A549 (cell line): ENCODE measurements at regions not wholly inside any gene's neighbourhood (a gene's known extent, or its start where the extent isn't known, plus 50 kb on each side); places are given as distances from the start of the nearest gene placed in this dataset.

Source experiments
- ATAC-seq, 2 experiments: fragments of 200-7000 bp in 1 of 2; fragments of >200 bp in 1 of 2; cut with Nextera tagmentation in 1 of 2; cut with Tn5 transposase in 1 of 2; 3 replicates each; pipeline versions ENCODE4 v1.8.0 to v1.9.1; 2018 to 2020; ENCODE audit warnings: mild to moderate bottlenecking in 1 of 2, moderate library complexity in 1 of 2
- CTCF ChIA-PET: fragments of 300-600 bp; sonication (Branson Sonifier 250); formaldehyde crosslinking; extraction: SDS; loops from one replicate; lab custom pipeline; 2021; ENCODE audit warnings: antibody characterized with exemption, inconsistent platforms; lab: Yijun Ruan, JAX
- POLR2A ChIA-PET: fragments of 350-600 bp; formaldehyde crosslinking; extraction: SDS; loops from one replicate; lab custom pipeline; 2021; ENCODE audit warnings: antibody characterized with exemption, inconsistent platforms; lab: Yijun Ruan, JAX
- DNase-seq, 2 experiments: peaks; one replicate each; pipeline versions ENCODE4 v3.0.0 to v3.0.0-alpha.2; 2011 to 2016; ENCODE audit warnings: low read depth in 1 of 2, low spot score in 1 of 2
- FAIRE-seq: peaks from 2 replicates; lab custom pipeline; 2011; peaks lifted over from hg19 to GRCh38; lab: Jason Lieb, UNC
- H3K27ac ChIP-seq, 2 experiments: fragments of >200 bp; sonication (Bioruptor Twin); formaldehyde crosslinking; 3 replicates each; pipeline ENCODE4 v1.5.1; 2016 to 2017
- H3K4me1 ChIP-seq: fragments of >200 bp; sonication (Bioruptor Twin); formaldehyde crosslinking; 3 replicates; pipeline ENCODE4 v1.6.1; 2016
- H3K4me2 ChIP-seq: fragments of >200 bp; sonication (Bioruptor Twin); formaldehyde crosslinking; 3 replicates; pipeline ENCODE4 v1.6.1; 2016
- H3K4me3 ChIP-seq: fragments of >200 bp; sonication (Bioruptor Twin); formaldehyde crosslinking; 3 replicates; pipeline ENCODE4 v1.5.1; 2016
- H3K9me3 ChIP-seq: fragments of >200 bp; sonication (Bioruptor Twin); formaldehyde crosslinking; 3 replicates; pipeline ENCODE4 v1.6.1; 2016
- CBX8 ChIP-seq: fragments of 200-600 bp; sonication (generic); IDR thresholded peaks from 2 replicates; pipeline ENCODE4 v1.6.1; 2016
- CHD2 ChIP-seq: fragments of 150-350 bp; IDR thresholded peaks from 2 replicates; pipeline ENCODE4 v1.6.1; 2014; ENCODE audit warnings: low read length; ENCODE audit not compliant: partially characterized antibody
- CHD4 ChIP-seq: fragments of 200-600 bp; sonication (generic); IDR thresholded peaks from 2 replicates; pipeline ENCODE4 v1.6.1; 2016; ENCODE audit warnings: antibody characterized with exemption, mild to moderate bottlenecking, borderline replicate concordance
- EHF ChIP-seq: fragments of 250-450 bp; sonication (Bioruptor Pico); IDR thresholded peaks from 2 replicates; pipeline ENCODE4 v1.5.0; 2020; ENCODE audit warnings: mild to moderate bottlenecking
- EP300 ChIP-seq, 2 experiments: fragments of >200 bp; sonication (Bioruptor Twin); formaldehyde crosslinking; IDR thresholded peaks; 2 replicates in 1 of 2; 3 replicates in 1 of 2; pipeline ENCODE4 v1.6.1; 2016 to 2017
- ESRRA ChIP-seq: fragments of 150-350 bp; IDR thresholded peaks from 2 replicates; pipeline ENCODE4 v1.6.1; 2014; ENCODE audit warnings: mild to moderate bottlenecking, low read length, borderline replicate concordance
- FOSB ChIP-seq: fragments of 250-450 bp; sonication (Bioruptor Pico); IDR thresholded peaks from 2 replicates; pipeline ENCODE4 v1.5.0; 2020; ENCODE audit warnings: mild to moderate bottlenecking, moderate library complexity
- GATA3 ChIP-seq: IDR thresholded peaks from 2 replicates; pipeline ENCODE4 v1.6.1; 2012; ENCODE audit warnings: borderline replicate concordance
- HEYL ChIP-seq: fragments of 250-450 bp; sonication (Bioruptor Pico); IDR thresholded peaks from 2 replicates; pipeline ENCODE4 v1.8.0; 2021; ENCODE audit warnings: mild to moderate bottlenecking, moderate library complexity
- HOXA7 ChIP-seq: fragments of 250-450 bp; sonication (Bioruptor Pico); IDR thresholded peaks from 2 replicates; pipeline ENCODE4 v1.5.0; 2020; ENCODE audit warnings: mild to moderate bottlenecking, moderate library complexity
- HOXB5 ChIP-seq: fragments of 250-450 bp; sonication (Bioruptor Pico); IDR thresholded peaks from 2 replicates; pipeline ENCODE4 v1.5.0; 2020; ENCODE audit warnings: mild to moderate bottlenecking, moderate library complexity
- MAFK ChIP-seq: fragments of 450-650 bp; IDR thresholded peaks from 2 replicates; pipeline ENCODE4 v1.6.1; 2014; ENCODE audit not compliant: partially characterized antibody
- MAZ ChIP-seq: fragments of 150-350 bp; IDR thresholded peaks from 2 replicates; pipeline ENCODE4 v1.6.1; 2014; ENCODE audit warnings: antibody characterized with exemption, low read depth, low read length, borderline replicate concordance
- MYC ChIP-seq: IDR thresholded peaks from 2 replicates; pipeline ENCODE4 v1.6.1; 2012; ENCODE audit warnings: mild to moderate bottlenecking, inconsistent platforms, low read length, improper control_type of control experiment, borderline replicate concordance
- NFE2L2 ChIP-seq: fragments of 150-350 bp; conservative IDR thresholded peaks from 2 replicates; pipeline ENCODE4 v1.6.1; 2014; ENCODE audit warnings: low read length
- NPAS2 ChIP-seq: fragments of 250-450 bp; sonication (Bioruptor Pico); IDR thresholded peaks from 2 replicates; pipeline ENCODE4 v1.8.0; 2022; ENCODE audit warnings: mild to moderate bottlenecking, moderate library complexity, borderline replicate concordance
- NR3C1 ChIP-seq: fragments of >200 bp; sonication (Bioruptor Twin); formaldehyde crosslinking; IDR thresholded peaks from 3 replicates; pipeline ENCODE4 v1.6.1; 2017
- PBX3 ChIP-seq: IDR thresholded peaks from 2 replicates; pipeline ENCODE4 v1.6.1; 2012
- PHF8 ChIP-seq: fragments of 200-600 bp; sonication (generic); IDR thresholded peaks from 2 replicates; pipeline ENCODE4 v1.6.1; 2016; ENCODE audit warnings: low read depth, mild to moderate bottlenecking, antibody characterized with exemption, moderate library complexity, borderline replicate concordance
- POLR2A ChIP-seq: IDR thresholded peaks from 2 replicates; pipeline ENCODE4 v1.6.1; 2012; ENCODE audit warnings: mild to moderate bottlenecking, low read length
- POLR2AphosphoS2 ChIP-seq: conservative IDR thresholded peaks from 2 replicates; pipeline ENCODE4 v1.6.1; 2012; ENCODE audit warnings: low read length, improper control_type of control experiment, inconsistent platforms
- RAD21 ChIP-seq, 2 experiments: fragments of >200 bp in 1 of 2; sonication (Bioruptor Twin) in 1 of 2; formaldehyde crosslinking in 1 of 2; IDR thresholded peaks in 1 of 2; conservative IDR thresholded peaks in 1 of 2; 2 replicates in 1 of 2; 3 replicates in 1 of 2; pipeline ENCODE4 v1.6.1; 2012 to 2018; ENCODE audit warnings: inconsistent platforms in 1 of 2
- RARB ChIP-seq: fragments of 250-450 bp; sonication (Bioruptor Pico); IDR thresholded peaks from 2 replicates; pipeline ENCODE4 v1.8.0; 2021; ENCODE audit warnings: mild to moderate bottlenecking, moderate library complexity
- RFX5 ChIP-seq: fragments of 450-650 bp; IDR thresholded peaks from 2 replicates; pipeline ENCODE4 v1.7.1; 2014; ENCODE audit warnings: antibody characterized with exemption, mild to moderate bottlenecking, moderate library complexity
- RNF2 ChIP-seq: fragments of 200-600 bp; sonication (generic); IDR thresholded peaks from 2 replicates; pipeline ENCODE4 v1.6.1; 2016; ENCODE audit warnings: low read depth, mild to moderate bottlenecking, antibody characterized with exemption, moderate library complexity, borderline replicate concordance
- TFCP2L1 ChIP-seq: fragments of 250-450 bp; sonication (Bioruptor Pico); IDR thresholded peaks from 2 replicates; pipeline ENCODE4 v1.5.0; 2021; ENCODE audit warnings: mild to moderate bottlenecking
- TP53 ChIP-seq: fragments of 250-450 bp; sonication (Bioruptor Pico); IDR thresholded peaks from 2 replicates; pipeline ENCODE4 v1.5.0; 2021; ENCODE audit warnings: mild to moderate bottlenecking, moderate library complexity
- ZC3H11A ChIP-seq: fragments of 450-650 bp; IDR thresholded peaks from 2 replicates; pipeline ENCODE4 v1.6.1; 2014; ENCODE audit warnings: antibody characterized with exemption, mild to moderate bottlenecking
- ZFP36 ChIP-seq: fragments of 450-650 bp; IDR thresholded peaks from 2 replicates; pipeline ENCODE4 v1.6.1; 2014; ENCODE audit warnings: borderline replicate concordance; ENCODE audit not compliant: partially characterized antibody
- ZSCAN20 ChIP-seq: fragments of 250-450 bp; sonication (Bioruptor Pico); IDR thresholded peaks from 2 replicates; pipeline ENCODE4 v1.8.0; 2022; ENCODE audit warnings: mild to moderate bottlenecking, moderate library complexity
- WGBS: methylation state at CpG from one replicate; pipeline ENCODE4 v1.1.6; 2017; ENCODE audit errors: missing lambda C conversion rate; 5-methylcytosine and 5-hydroxymethylcytosine counted together
- TF ChIP-seq, protein P1 (sequence below): fragments of 250-450 bp; sonication (Bioruptor Pico); IDR thresholded peaks from 2 replicates; pipeline ENCODE4 v1.5.0; 2021; ENCODE audit warnings: mild to moderate bottlenecking, moderate library complexity, borderline replicate concordance
- TF ChIP-seq, protein P2 (sequence below): fragments of >200 bp; sonication (Bioruptor Twin); formaldehyde crosslinking; IDR thresholded peaks from 2 replicates; pipeline ENCODE4 v1.6.1; 2016
- TF ChIP-seq, protein P3 (sequence below): fragments of 150-350 bp; IDR thresholded peaks from 2 replicates; pipeline ENCODE4 v1.6.1; 2014; ENCODE audit warnings: low read depth, mild to moderate bottlenecking, low read length
- TF ChIP-seq, protein P4 (sequence below): fragments of 450-650 bp; IDR thresholded peaks from 2 replicates; pipeline ENCODE4 v1.6.1; 2014; ENCODE audit warnings: antibody characterized with exemption

DNA sequence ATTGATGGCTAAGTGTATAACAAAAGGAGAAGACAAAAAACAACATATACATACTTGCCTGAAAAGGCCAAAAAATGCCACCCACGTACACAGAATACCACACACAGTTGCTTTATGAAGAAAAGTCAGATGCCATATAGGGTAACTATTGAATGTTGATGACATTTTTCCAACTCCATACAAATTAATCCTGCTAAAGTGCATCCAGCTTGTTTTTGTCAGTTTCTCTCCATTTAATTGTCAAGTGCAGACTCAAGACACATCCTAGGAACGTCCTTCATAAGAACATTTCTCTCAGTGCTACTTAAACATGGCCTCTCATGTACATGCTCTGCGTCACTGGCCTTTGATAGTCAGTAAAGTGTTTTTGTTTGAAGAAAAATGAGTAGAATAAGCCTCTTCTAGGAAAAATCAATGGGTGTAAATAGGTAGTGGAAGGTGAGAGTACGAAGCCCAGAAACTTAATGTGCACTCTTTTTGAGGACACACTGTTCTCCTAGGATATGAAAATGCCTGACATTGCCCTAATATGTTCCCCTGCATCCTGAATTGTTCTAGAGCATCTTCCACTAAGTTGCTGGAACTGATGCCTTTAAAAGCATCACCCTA lies 267.4 kb upstream of the ATP11B start:
- ChIA-PET POLR2A (no interaction called here), CTCF (no interaction called here)
- Histone ChIP-seq H3K4me2 (no peak overlapping the region), H3K4me1 (no peaks in the 10 kb centered on the region), H3K27ac (no peak overlapping the region), H3K4me3 (no peak overlapping the region), H3K9me3 (no peaks in the 10 kb centered on the region)
- no peak for ATAC-seq
- FAIRE-seq: no peak
- no peak for DNase-seq
- TF ChIP-seq, protein P1, sequence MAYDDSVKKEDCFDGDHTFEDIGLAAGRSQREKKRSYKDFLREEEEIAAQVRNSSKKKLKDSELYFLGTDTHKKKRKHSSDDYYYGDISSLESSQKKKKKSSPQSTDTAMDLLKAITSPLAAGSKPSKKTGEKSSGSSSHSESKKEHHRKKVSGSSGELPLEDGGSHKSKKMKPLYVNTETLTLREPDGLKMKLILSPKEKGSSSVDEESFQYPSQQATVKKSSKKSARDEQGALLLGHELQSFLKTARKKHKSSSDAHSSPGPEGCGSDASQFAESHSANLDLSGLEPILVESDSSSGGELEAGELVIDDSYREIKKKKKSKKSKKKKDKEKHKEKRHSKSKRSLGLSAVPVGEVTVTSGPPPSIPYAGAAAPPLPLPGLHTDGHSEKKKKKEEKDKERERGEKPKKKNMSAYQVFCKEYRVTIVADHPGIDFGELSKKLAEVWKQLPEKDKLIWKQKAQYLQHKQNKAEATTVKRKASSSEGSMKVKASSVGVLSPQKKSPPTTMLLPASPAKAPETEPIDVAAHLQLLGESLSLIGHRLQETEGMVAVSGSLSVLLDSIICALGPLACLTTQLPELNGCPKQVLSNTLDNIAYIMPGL (CRISPR knock-in tag): no peak
- TF ChIP-seq MAZ (no peak), NPAS2 (CRISPR knock-in tag) (no peak), NR3C1 (no peak), MYC (no peak), NFE2L2 (no peak), TFCP2L1 (CRISPR knock-in tag) (no peak)
- 28% methylated on average over 4 of the region's 4 CpGs for WGBS

DNA sequence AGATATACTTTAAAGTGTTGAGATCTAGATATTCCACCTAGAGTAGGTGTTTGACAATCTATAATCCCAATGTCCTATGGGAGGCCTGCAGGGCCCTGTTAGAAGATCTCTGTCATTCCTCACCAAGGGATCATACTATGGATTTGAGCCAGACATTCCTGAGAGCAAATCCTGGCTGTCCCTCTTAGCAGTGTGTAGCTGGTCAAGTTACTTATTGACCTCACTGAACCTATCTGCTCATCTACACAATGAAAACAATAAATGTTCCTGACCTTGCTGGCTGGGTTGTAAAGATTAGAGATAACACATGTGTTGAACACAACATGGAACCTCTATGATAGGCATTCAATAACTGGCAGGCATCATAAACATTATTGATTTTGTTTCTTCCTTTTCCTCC lies 265.6 kb upstream of the ATP11B start:
- ChIA-PET CTCF (no interaction called here), POLR2A (no interaction called here)
- TF ChIP-seq RARB (CRISPR knock-in tag) (no peak), RFX5 (no peak), NFE2L2 (no peak), POLR2A (no peak), MAFK (no peak), CHD2 (no peak), HEYL (CRISPR knock-in tag) (no peak), TP53 (no peak), PBX3 (no peak), CBX8 (no peak), ZC3H11A (no peak), RAD21 (conservative IDR thresholded peaks at IDR 0.05 in 1 of 2, IDR thresholded peaks at IDR 0.05 in 1 of 2) (no peak), POLR2AphosphoS2 (no peak)
- TF ChIP-seq, protein P2, sequence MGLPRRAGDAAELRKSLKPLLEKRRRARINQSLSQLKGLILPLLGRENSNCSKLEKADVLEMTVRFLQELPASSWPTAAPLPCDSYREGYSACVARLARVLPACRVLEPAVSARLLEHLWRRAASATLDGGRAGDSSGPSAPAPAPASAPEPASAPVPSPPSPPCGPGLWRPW: no peak
- TF ChIP-seq, protein P3, sequence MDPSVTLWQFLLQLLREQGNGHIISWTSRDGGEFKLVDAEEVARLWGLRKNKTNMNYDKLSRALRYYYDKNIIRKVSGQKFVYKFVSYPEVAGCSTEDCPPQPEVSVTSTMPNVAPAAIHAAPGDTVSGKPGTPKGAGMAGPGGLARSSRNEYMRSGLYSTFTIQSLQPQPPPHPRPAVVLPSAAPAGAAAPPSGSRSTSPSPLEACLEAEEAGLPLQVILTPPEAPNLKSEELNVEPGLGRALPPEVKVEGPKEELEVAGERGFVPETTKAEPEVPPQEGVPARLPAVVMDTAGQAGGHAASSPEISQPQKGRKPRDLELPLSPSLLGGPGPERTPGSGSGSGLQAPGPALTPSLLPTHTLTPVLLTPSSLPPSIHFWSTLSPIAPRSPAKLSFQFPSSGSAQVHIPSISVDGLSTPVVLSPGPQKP: no peak
- DNase-seq: peak in 1 of 2 experiments; percentile 2
- Histone ChIP-seq H3K4me2 (no peak overlapping the region), H3K4me1 (no peaks in the 10 kb centered on the region), H3K4me3 (no peak overlapping the region), H3K9me3 (no peaks in the 10 kb centered on the region), H3K27ac (no peak overlapping the region)
- FAIRE-seq: no peak
- no peak for ATAC-seq

GRCh38 chr3:182530316-182530715 lies 263.0 kb upstream of the ATP11B start:
- Histone ChIP-seq H3K4me2 (no peak overlapping the region), H3K9me3 (no peaks in the 10 kb centered on the region), H3K4me1 (no peaks in the 10 kb centered on the region), H3K4me3 (no peak overlapping the region), H3K27ac (no peak overlapping the region)
- FAIRE-seq (no peak), ATAC-seq (no peak), DNase-seq (no peak)
- POLR2A ChIA-PET: no interaction called here
- 20% methylated on average over 3 of the region's 3 CpGs for WGBS
- CTCF ChIA-PET: no interaction called here
- TF ChIP-seq RNF2 (no peak), ZSCAN20 (no peak), PHF8 (no peak), RAD21 (conservative IDR thresholded peaks at IDR 0.05 in 1 of 2, IDR thresholded peaks at IDR 0.05 in 1 of 2) (no peak), ESRRA (no peak), HOXA7 (CRISPR knock-in tag) (no peak), EP300 (IDR thresholded peaks at IDR 0.05) (no peak), NR3C1 (no peak), CHD4 (no peak), GATA3 (no peak), FOSB (CRISPR knock-in tag) (no peak), TFCP2L1 (CRISPR knock-in tag) (no peak), ZFP36 (no peak), HOXB5 (CRISPR knock-in tag) (no peak), EHF (CRISPR knock-in tag) (no peak)
- TF ChIP-seq, protein P4, sequence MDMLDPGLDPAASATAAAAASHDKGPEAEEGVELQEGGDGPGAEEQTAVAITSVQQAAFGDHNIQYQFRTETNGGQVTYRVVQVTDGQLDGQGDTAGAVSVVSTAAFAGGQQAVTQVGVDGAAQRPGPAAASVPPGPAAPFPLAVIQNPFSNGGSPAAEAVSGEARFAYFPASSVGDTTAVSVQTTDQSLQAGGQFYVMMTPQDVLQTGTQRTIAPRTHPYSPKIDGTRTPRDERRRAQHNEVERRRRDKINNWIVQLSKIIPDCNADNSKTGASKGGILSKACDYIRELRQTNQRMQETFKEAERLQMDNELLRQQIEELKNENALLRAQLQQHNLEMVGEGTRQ: no peak
